Endothelial cell of umbilical vein (primary cell): ENCODE measurements at regions not wholly inside any gene's neighbourhood (a gene's known extent, or its start where the extent isn't known, plus 50 kb on each side); places are given as distances from the start of the nearest gene placed in this dataset.

Experiments
- BruUV-seq: library from RNA; stranded (reverse); fragments of 400-500 nt; replicated peaks from 2 replicates; lab custom pipeline; 2021; lab: Mats Ljungman, UMichigan
- CTCF ChIA-PET: fragments of 300-600, 350-600 bp; sonication (Branson Sonifier 250); formaldehyde crosslinking; loops from one replicate; lab custom pipeline; 2021; ENCODE audit warnings: antibody characterized with exemption, inconsistent platforms; lab: Charles Lee
- POLR2A ChIA-PET: fragments of 300-600, 350-600 bp; sonication (Branson Sonifier 250); formaldehyde crosslinking; loops from one replicate; lab custom pipeline; 2021; ENCODE audit warnings: antibody characterized with exemption, inconsistent platforms; lab: Charles Lee
- DNase-seq: peaks from one replicate; pipeline ENCODE4 v3.0.0-alpha.2; 2011; ENCODE audit warnings: low read depth, low spot score
- FAIRE-seq: peaks from 2 replicates; lab custom pipeline; 2011; peaks lifted over from hg19 to GRCh38; lab: Jason Lieb, UNC
- H2AFZ ChIP-seq: 2 replicates; pipeline ENCODE4 v1.6.0; 2012; ENCODE audit warnings: low read depth, low read length, control low read depth, inconsistent platforms
- H3K27ac ChIP-seq: 2 replicates; pipeline ENCODE4 v1.5.1; 2011; ENCODE audit warnings: low read depth, mild to moderate bottlenecking, control low read depth, low read length, moderate library complexity; ENCODE audit not compliant: insufficient read depth
- H3K27me3 ChIP-seq, 2 experiments: 2 replicates each; pipeline versions ENCODE4 v1.6.0 to v1.6.1; 2011; ENCODE audit warnings: low read length in 2 of 2, mixed read lengths in 1 of 2; ENCODE audit not compliant: control insufficient read depth in 2 of 2, insufficient read depth in 2 of 2
- H3K36me3 ChIP-seq, 2 experiments: 2 replicates in 1 of 2; 3 replicates in 1 of 2; pipeline ENCODE4 v1.5.1; 2011; ENCODE audit warnings: low read length in 2 of 2, mild to moderate bottlenecking in 1 of 2, moderate library complexity in 1 of 2; ENCODE audit not compliant: control insufficient read depth in 2 of 2, insufficient read depth in 2 of 2; ENCODE audit errors: extremely low read depth in 1 of 2
- H3K4me1 ChIP-seq: 3 replicates; pipeline ENCODE4 v1.5.1; 2011; ENCODE audit warnings: mild to moderate bottlenecking, low read length; ENCODE audit not compliant: control insufficient read depth, insufficient read depth; ENCODE audit errors: extremely low read depth
- H3K4me2 ChIP-seq: 2 replicates; pipeline ENCODE4 v1.6.1; 2011; ENCODE audit warnings: low read length, control low read depth, mixed read lengths; ENCODE audit not compliant: insufficient read depth
- H3K4me3 ChIP-seq, 3 experiments: fragments of 200-600 bp in 1 of 3; sonication (generic), shearing (Covaris generic) in 1 of 3; replicated peaks in 1 of 3; 2 replicates each; pipeline ENCODE4 v1.5.1; 2011 to 2016; ENCODE audit warnings: control low read depth in 3 of 3, low read length in 3 of 3, mild to moderate bottlenecking in 2 of 3, inconsistent platforms in 1 of 3, low read depth in 1 of 3, moderate library complexity in 1 of 3; ENCODE audit not compliant: insufficient read depth in 1 of 3
- H3K79me2 ChIP-seq: 2 replicates; pipeline ENCODE4 v1.6.0; 2012; ENCODE audit warnings: low read length, inconsistent platforms; ENCODE audit not compliant: control insufficient read depth, insufficient read depth
- H3K9ac ChIP-seq: replicated peaks from 2 replicates; pipeline ENCODE3; 2011; ENCODE audit warnings: low read length, control low read depth; ENCODE audit not compliant: insufficient read depth; ENCODE audit errors: extremely low read depth
- H3K9me1 ChIP-seq: replicated peaks from 3 replicates; pipeline ENCODE4 v1.6.0; 2011; ENCODE audit warnings: mild to moderate bottlenecking, low read length; ENCODE audit not compliant: control insufficient read depth, insufficient read depth; ENCODE audit errors: extremely low read depth
- H3K9me3 ChIP-seq: replicated peaks from 2 replicates; pipeline ENCODE4 v1.5.1; 2012; ENCODE audit warnings: low read length, inconsistent platforms; ENCODE audit not compliant: control insufficient read depth, insufficient read depth
- H4K20me1 ChIP-seq: replicated peaks from 2 replicates; pipeline ENCODE3; 2011; ENCODE audit warnings: mild to moderate bottlenecking, low read length; ENCODE audit not compliant: control insufficient read depth, insufficient read depth; ENCODE audit errors: extremely low read depth
- EZH2 ChIP-seq: IDR thresholded peaks from 2 replicates; pipeline ENCODE4 v1.6.1; 2012; ENCODE audit warnings: borderline replicate concordance, low read depth, mild to moderate bottlenecking, moderate library complexity, low read length, inconsistent platforms; ENCODE audit not compliant: severe bottlenecking
- FOS ChIP-seq: IDR thresholded peaks from 2 replicates; pipeline ENCODE4 v1.6.1; 2011; ENCODE audit warnings: mild to moderate bottlenecking, low read length, moderate library complexity, borderline replicate concordance; ENCODE audit not compliant: insufficient read depth
- GATA2 ChIP-seq: IDR thresholded peaks from 2 replicates; pipeline ENCODE4 v1.7.0; 2011; ENCODE audit warnings: low read depth, mild to moderate bottlenecking, moderate library complexity, mixed read lengths, low read length; ENCODE audit not compliant: insufficient read length, insufficient read depth
- JUN ChIP-seq: IDR thresholded peaks from 2 replicates; pipeline ENCODE4 v1.6.1; 2011; ENCODE audit warnings: borderline replicate concordance, low read depth; ENCODE audit not compliant: insufficient read length, insufficient read depth
- MYC ChIP-seq: IDR thresholded peaks from one replicate; pipeline ENCODE4 v1.6.1; 2011; ENCODE audit warnings: mild to moderate bottlenecking, low read depth, low read length
- POLR2A ChIP-seq: IDR thresholded peaks from 2 replicates; pipeline ENCODE4 v1.6.1; 2012; ENCODE audit warnings: low read depth, mild to moderate bottlenecking, control low read depth, low read length
- POLR2AphosphoS5 ChIP-seq: IDR thresholded peaks from 2 replicates; pipeline ENCODE4 v1.6.1; 2012; ENCODE audit warnings: low read depth, mild to moderate bottlenecking, control low read depth, low read length, moderate library complexity; ENCODE audit not compliant: insufficient read depth
- dilution Hi-C: fragments of 300-500 bp; cut with MboI; formaldehyde crosslinking; loops from one replicate; pipeline ENCODE4 v1.15.0; 2019; ENCODE audit warnings: low sequenced_read_pairs; ENCODE audit not compliant: extremely low pct_ligation_motif_present
- intact Hi-C: fragments of 100-400 bp; cut with micrococcal nuclease; formaldehyde crosslinking; loops from one replicate; pipeline ENCODE4 v1.10.0; 2022
- TF ChIP-seq, protein P1 (sequence below): IDR thresholded peaks from 2 replicates; pipeline ENCODE4 v1.6.1; 2011; ENCODE audit not compliant: insufficient read depth, insufficient read length
- TF ChIP-seq, protein P2 (sequence below), 2 donors: IDR thresholded peaks; 1 replicate in 1 of 2; 2 replicates in 1 of 2; pipeline ENCODE4 v1.5.1; 2011; ENCODE audit warnings: low read length in 2 of 2, mild to moderate bottlenecking in 2 of 2, moderate library complexity in 2 of 2, control low read depth in 1 of 2, inconsistent platforms in 1 of 2, low read depth in 1 of 2; ENCODE audit not compliant: insufficient read depth in 1 of 2; ENCODE audit errors: extremely low read depth in 1 of 2

DNA sequence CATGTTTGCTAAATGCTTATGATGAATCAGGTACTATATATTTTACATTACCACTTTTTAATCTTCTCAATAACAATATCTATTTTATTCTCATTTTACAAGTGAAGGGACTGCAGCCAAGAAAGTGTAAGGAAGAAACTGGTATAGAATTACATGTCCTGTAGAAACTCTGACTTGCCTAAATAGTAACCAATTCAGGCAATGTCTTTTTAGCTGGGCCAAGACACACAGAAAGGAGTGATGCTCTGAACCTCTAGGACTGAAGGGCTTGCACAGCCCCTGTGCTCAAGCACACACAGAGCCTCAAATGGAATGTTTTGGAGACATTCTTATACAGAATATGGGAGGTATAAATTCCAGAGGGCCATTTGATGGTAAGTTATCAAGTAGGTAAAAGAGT is 286.4 kb upstream of the TNC start:
- no peak for FAIRE-seq
- dilution Hi-C loops (no loop called here), intact Hi-C loops (no loop called here)
- Histone ChIP-seq H3K9me3 (peaks cover 3% of the 10 kb centered on the region), H3K4me2 (no peak overlapping the region), H3K4me1 (no peaks in the 10 kb centered on the region), H3K4me3 (no peak overlapping the region), H4K20me1 (no peaks in the 10 kb centered on the region), H3K9ac (no peak overlapping the region), H3K27me3 (no peaks in the 10 kb centered on the region), H3K27ac (no peak overlapping the region), H3K36me3 (no peaks in the 10 kb centered on the region), H3K79me2 (no peaks in the 10 kb centered on the region), H2AFZ (no peak overlapping the region), H3K9me1 (no peaks in the 10 kb centered on the region)
- ChIA-PET POLR2A (no interaction called here), CTCF (no interaction called here)
- no TSS peak for BruUV-seq
- no peak for TF ChIP-seq FOS
- TF ChIP-seq JUN, result no peak
- TF ChIP-seq EZH2, result no peak
- no peak for TF ChIP-seq MYC
- DNase-seq, result no peak

DNA sequence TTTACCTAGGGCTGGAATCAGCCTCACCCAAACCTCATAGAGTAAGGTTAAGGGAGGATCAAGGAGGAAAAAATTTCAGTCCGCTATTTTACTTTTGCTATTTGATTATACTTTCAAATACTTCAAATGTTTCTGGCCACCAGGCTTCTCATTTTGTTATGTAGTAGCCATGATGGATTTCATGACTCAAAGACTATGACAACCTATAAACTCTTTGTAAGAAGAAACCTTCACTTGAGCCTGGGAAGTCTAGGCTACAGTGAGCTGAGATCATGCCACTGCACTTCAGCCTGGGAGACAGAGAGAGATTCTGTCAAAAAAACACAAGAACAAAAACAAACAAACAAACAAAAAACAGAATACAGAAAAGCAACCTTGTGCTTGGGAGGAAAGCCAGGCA is 293.6 kb upstream of the TNC start:
- POLR2A ChIA-PET, result no interaction called here
- H2AFZ ChIP-seq, result no peak overlapping the region
- no peaks in the 10 kb centered on the region for H3K4me1 ChIP-seq
- TF ChIP-seq, protein P1, sequence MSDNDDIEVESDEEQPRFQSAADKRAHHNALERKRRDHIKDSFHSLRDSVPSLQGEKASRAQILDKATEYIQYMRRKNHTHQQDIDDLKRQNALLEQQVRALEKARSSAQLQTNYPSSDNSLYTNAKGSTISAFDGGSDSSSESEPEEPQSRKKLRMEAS, result no peak
- TF ChIP-seq EZH2, result no peak
- no peak for TF ChIP-seq MYC
- TF ChIP-seq GATA2, result no peak
- TF ChIP-seq POLR2AphosphoS5, result no peak
- TF ChIP-seq POLR2A, result no peak
- TF ChIP-seq JUN, result no peak
- no peak for TF ChIP-seq FOS
- TF ChIP-seq, protein P2, sequence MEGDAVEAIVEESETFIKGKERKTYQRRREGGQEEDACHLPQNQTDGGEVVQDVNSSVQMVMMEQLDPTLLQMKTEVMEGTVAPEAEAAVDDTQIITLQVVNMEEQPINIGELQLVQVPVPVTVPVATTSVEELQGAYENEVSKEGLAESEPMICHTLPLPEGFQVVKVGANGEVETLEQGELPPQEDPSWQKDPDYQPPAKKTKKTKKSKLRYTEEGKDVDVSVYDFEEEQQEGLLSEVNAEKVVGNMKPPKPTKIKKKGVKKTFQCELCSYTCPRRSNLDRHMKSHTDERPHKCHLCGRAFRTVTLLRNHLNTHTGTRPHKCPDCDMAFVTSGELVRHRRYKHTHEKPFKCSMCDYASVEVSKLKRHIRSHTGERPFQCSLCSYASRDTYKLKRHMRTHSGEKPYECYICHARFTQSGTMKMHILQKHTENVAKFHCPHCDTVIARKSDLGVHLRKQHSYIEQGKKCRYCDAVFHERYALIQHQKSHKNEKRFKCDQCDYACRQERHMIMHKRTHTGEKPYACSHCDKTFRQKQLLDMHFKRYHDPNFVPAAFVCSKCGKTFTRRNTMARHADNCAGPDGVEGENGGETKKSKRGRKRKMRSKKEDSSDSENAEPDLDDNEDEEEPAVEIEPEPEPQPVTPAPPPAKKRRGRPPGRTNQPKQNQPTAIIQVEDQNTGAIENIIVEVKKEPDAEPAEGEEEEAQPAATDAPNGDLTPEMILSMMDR (IDR thresholded peaks at IDR 0.05; ENCODE audit: extremely low read depth in 1 of 2, insufficient read depth in 1 of 2, low read depth in 1 of 2, low read length in 2 of 2), result no peak
- no peaks in the 10 kb centered on the region for H3K79me2 ChIP-seq
- no peaks in the 10 kb centered on the region for H3K9me1 ChIP-seq
- BruUV-seq, result no TSS peak
- H4K20me1 ChIP-seq, result no peaks in the 10 kb centered on the region
- dilution Hi-C loops, result no loop called here
- H3K36me3 ChIP-seq, result no peaks in the 10 kb centered on the region
- no peak for FAIRE-seq
- H3K27ac ChIP-seq, result no peak overlapping the region
- H3K9ac ChIP-seq, result no peak overlapping the region
- no peak overlapping the region for H3K4me2 ChIP-seq
- H3K27me3 ChIP-seq, result no peaks in the 10 kb centered on the region
- intact Hi-C loops, result no loop called here
- H3K9me3 ChIP-seq, result peaks cover 3% of the 10 kb centered on the region
- CTCF ChIA-PET, result interaction anchor here (0.6 kb wide), 1 partner anchor 10 kb away, joined by 3 read pairs; no protein-coding TSS in a partner anchor
- DNase-seq, result no peak
- H3K4me3 ChIP-seq, result no peak overlapping the region
